ENCODE measurements at regions not wholly inside any gene's neighbourhood (a gene's known extent, or its start where the extent isn't known, plus 50 kb on each side); places are given as distances from the start of the nearest gene placed in this dataset.
"Not testable (repeated sequence)": the region's sequence is repeated elsewhere in the genome, so short reads cannot be mapped to it uniquely, and the experiment has no call there.

DNA sequence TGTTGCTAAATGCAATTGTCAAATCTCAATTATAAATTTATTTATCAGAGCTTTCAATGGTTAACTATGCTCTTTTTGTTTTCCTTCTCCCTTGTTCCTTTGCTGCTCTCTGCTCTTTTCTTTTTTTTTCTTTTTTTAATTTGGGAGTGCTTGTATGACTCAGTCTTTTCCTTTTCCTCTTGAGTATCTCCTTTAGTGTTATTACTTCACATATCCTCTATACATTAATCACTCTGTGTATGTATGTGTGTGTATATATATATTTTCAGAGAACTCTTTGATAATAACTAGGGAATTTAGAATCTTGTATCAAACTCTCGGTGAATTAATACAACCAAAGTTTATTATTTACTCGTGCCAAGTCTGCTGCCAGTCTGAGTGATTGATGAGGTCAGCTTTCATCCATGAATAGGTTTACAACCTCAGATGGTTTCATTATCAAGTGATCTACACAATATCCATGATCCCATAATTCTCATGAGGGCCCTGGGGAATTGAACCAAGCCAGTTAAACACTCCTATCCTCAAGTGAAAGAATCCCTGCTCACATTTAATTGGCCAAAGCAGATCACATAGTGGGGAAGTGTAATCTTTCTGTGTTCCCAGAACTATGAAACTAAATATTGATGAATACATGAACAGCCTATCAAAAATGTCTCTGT, 743.4 kb upstream of the CNTN5 start:
- DNase-seq = no peak

DNA sequence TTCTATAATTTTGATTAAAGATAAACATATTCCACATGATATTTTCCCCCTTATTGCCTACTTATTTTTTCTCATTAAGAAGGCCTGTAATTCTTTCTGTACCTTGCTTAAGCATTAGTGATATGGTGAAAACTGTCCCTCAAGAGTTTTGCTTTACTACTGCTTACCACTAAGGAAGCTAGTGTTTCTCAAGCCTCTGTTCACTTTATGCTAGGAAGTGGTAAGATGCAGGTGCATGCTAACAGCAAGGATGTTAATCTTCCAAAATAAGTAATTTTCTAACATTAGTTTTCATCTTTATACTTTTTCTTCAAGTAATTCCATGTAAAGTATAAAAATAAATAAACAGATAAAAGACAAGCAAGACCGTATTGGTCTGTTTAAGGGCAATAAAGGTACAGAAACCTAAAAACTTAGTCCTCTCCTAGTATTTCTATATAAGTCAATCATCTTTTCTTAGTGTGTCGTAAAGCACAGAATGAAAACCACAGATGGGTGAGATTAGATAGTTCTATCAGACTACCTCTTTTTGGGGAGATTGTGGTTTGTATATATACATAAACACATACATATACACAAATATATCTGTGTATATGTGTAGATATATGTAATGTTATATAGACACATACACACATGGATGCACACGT, 731.0 kb upstream of the CNTN5 start:
- no peak for DNase-seq

DNA sequence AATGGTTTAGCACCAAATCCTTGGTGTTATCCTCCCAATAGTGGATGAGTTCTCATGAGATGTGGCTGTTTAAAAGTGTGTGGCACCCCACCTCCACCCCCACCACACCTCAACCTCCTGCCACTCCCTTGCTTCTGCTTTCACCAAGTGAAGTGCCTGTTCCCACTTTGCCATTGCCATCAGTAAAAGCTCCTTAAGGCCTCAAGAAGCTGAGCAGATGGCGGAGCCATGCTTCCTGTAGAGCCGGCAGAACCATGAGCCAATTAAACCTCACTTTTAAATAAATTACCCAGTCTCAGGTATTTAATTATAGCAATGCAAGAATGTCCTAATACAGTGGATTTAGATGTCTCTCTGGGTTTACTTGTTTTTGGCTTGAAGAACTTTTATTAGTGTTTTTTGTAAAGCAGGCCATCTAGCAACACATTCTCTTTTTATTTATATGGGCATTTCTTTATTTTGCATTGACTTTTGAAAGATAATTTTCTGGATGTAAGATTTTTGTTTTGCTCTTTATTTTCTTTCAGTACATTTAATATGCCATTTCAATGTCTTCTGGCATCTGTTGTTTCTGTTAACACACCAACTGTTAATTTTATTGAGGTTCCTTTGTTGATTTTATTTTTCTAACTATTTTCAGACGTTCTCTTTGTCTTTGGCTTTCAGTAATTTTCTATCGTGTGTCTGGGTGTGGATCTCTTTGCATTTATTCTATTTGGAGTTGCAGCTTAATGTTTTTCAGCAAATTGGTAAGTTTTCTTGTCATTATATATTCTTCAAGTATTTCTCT, 724.5 kb upstream of the CNTN5 start:
- DNase-seq = no peak

DNA sequence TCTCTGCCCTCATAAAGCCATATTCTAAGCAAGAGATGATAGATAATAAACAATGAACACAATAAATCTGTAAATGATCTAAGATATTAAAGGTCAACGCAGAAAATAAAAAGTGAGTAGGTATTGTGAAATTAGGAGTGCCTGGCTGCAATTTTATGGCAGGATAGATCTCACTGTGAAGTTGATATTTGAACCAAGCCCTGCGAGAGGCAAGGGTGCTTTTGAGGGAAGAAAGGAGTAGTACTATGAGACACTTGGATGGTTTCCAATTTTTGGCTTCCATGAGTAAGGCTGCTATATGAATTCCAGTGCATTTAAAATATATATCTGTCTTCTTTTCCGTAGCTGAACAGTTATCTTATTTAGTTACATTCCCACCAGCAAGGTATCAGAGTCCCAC, 720.0 kb upstream of the CNTN5 start:
- no peak for DNase-seq

DNA sequence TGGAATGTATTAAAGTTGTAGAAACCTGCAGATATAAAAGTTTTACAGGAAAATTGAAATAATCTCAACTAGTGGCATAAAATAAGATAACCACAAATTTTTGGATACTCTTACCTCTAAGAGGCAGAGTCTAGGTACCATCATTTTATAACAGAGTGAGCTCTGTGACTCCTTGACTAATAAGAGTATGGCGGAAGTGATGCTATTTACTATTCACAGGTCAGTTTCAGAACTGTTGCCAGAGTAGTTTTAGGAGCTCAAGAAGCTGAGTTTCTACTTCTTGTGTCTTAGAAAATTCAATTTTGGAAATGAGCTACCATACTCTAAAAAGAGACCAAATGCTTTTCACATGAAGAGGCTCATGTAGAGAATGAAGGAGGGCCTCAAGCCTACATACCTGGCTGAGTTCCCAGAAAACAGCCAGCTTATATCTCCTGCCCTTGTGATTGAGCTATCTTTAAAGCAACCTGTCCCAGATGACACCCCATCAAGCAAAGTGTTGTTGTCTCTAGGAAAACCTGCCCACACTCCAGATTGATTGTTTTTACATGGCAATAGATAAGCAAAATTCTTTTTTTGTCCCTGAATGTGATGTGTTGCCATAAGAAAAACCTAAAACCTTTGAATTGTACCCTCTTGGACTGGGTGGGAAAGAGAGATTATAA, 712.8 kb upstream of the CNTN5 start:
- no peak for DNase-seq

DNA sequence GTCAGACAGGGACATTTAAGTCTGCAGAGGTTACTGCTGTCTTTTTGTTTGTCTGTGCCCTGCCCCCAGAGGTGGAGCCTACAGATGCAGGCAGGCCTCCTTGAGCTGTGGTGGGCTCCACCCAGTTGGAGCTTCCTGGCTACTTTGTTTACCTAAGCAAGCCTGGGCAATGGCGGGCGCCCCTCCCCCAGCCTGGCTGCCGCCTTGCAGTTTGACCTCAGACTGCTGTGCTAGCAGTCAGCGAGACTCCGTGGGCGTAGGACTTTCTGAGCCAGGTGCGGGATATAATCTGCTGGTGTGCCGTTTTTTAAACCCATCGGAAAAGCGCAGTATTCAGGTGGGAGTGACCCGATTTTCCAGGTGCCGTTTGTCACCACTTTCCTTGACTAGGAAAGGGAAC, 690.4 kb upstream of the CNTN5 start:
- not testable (repeated sequence) for DNase-seq

DNA sequence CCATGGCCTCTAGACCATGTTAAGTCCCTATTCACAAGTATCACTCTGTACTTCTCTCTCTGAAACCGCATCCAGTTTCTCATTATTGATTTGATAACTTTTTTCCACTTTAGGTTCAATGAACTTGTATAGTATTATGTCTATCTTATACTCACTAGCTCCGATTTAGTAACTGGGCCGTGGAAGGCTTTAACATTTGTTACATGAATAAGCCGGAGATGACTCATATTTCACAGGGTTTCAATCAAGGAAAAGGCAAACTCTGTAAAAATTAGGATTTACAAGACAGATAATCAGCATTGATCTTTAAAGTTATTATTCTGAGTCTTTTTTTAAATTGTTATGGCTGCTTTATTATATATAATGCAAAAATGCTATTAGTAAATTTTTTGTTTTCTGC, 662.2 kb upstream of the CNTN5 start:
- DNase-seq = no peak

DNA sequence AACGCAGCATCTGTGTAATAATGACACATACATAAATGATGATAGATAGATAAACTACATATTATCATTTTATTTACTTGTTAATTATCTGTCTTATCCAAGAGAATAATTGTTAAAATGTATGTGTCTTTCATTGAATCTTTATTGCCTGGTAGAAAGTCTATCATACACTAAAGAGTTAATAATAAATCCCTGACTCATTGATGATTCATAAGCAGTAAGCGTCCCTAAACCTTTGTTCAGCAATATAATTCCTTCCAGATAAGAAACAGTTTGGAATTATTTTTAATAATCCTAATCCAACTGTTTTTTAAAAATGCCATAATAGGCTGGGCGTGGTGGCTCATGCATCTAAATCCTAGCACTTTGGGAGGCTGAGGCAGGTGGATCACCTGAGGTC, 655.6 kb upstream of the CNTN5 start:
- DNase-seq = no peak

DNA sequence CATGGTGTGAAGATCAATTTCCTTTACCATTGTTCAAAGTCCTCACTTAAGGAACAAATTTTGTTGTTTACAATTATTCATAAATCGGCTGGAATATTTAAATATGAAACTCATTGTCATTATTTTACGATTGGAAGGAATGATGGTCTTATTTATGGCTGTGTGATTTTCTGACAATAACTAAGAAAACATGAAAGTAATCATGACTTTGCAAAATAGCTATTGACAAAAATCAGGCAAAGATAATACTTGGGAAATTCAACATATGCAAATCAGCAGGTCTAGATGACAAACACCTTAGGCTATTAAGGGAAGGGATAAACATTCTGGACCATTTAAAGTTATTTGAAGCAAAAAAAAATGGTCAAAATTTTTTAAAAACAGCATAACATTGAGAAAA, 654.8 kb upstream of the CNTN5 start:
- no peak for DNase-seq

DNA sequence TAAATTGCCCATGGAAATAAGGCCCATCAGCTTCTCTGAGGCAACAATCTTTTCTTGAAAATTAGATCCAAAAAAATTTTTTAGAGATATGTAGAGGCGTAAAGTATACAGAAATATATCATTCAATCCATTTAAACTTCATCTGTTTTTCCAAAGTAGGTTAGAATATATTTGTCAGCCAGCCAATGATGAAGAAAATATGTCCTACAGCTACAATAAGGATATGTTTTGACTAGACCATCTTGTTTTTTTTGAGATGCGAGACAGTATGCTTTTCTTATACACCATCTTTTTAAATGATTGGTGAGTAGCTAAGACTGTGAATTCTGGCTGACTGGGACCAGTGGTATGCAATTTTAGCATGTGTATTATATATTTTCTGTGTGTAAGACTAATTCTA, 630.4 kb upstream of the CNTN5 start:
- no peak for DNase-seq

DNA sequence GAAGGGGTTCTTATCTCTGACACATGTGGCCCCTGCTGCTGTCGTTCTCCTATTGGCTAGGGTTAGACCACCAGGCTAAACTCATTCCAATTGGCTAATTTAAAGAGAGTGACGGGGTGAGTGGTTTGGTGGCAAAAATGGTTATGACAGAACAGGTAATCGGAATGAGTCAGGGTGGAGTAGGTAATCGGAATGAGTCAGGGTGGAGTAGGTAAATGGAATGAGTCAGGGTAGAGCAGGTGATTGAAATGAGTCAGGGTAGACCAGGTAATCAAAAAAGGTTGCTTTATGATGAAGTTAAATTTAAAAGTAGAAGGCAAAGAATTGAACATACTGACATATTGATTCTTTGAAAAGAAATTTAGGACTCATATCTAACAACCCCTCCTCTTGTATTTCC, 626.2 kb upstream of the CNTN5 start:
- not testable (repeated sequence) for DNase-seq

DNA sequence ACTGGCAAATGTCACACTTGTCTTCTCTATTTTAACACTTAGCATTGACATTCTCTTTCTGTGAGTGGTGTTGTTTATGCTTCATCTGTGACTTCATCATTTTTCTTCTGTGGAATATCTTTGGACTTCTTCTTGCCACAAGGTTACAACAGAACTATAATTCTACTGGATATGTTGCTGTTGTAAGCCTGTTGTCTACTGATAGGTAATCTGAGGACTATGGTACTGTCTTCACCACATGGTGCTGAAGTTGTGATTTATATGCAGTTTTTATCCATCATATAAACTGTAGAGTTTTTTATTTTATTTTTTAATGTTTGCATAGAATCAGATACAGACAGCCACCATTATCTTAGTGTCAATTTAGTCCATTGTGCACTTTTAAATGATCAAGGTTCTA, 622.2 kb upstream of the CNTN5 start:
- DNase-seq = no peak

DNA sequence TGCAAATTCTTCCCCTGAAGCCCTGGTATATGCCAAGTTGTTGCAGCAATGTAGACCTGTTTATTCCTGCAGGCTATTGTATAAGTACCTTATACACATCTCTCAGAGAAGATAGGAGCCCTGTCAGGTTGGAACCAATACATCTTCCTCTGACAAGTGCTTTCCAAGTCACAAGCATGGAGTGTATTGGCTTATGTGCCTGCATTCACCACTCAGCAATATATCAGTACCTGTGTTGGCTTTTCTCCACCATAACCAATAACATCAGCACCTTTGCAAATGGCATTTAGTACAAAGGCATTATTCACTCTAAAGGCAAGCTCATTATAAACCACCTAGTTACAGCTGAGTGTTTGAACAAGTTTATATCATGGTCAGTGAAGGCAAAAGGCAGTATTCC, 611.7 kb upstream of the CNTN5 start:
- DNase-seq = no peak

DNA sequence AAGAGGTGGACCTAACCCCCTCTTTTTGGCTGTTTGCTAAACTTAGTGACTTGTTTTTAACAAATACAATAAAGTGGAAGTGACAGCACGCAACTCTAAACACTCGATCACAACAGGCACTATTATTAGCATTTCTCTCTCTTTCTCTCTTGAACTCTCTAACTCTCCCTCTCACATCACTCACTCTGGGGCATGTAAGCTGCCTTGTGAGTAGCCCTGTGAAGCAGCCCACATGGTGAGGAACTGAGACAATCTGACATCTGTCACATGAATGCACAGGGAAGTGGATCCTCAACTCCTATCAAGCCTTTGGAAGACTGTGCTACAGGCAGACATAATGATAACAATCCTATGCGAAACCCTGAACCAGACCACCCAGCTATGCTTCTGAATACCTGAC, 609.0 kb upstream of the CNTN5 start:
- DNase-seq = no peak

DNA sequence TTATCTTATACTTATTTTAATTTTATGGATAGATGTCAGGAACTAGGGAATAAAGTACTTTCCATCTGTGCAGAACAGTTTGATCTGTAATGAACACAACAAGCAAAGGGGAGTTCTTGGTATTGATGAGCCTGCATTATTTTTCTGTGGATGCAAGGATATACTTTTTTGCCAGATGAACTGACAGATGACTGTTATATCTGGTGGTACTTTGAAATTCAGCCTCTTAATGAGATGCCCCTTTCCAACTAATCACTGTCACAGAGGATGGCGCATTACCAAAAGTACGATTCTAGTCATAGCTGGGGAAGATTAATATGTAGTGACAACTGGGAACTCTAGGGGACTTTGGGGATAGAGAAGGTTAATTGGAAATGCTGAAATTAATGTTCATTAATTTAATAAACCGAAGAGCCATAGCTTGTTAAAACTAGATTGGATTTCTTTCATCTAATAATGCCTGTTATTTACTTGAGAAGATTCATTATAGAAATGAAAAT, 603.4 kb upstream of the CNTN5 start:
- no peak for DNase-seq

DNA sequence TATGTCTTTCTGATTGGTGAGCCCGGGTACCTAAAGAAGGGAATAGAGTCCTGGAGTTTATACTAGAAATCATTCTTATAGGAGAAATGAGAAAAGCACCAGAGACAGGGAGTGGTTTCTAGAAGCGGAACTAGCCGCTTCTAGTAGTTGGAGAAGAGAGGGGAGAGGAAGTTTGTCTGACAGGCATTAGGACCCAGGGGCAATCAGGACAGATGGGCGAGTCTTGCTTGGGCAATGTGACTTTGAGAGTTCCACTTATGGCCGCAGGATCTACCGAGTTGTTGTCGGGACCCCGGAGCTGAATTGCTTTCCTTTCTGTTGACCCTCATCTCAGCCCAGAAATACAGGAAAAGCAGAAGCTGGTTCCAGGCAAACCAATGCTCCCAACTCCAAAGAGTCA, 596.8 kb upstream of the CNTN5 start:
- no peak for DNase-seq

DNA sequence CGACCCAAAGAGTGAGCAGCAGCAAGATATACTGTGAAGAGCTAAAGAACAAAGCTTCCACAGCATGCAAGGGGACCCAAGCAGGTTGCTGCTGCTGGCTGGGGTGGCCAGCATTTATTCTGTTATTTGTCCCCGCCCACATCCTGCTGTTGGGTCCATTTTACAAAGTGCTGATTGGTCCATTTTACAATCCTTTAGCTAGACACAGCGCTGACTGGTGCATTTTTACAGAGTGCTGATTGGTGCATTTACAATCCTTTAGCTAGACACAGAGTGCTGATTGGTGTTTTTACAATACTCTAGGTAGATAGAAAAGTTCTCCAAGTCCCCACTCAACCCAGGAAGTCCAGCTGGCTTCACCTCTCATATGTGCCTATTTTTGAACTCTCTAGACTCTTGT, 596.0 kb upstream of the CNTN5 start:
- not testable (repeated sequence) for DNase-seq

DNA sequence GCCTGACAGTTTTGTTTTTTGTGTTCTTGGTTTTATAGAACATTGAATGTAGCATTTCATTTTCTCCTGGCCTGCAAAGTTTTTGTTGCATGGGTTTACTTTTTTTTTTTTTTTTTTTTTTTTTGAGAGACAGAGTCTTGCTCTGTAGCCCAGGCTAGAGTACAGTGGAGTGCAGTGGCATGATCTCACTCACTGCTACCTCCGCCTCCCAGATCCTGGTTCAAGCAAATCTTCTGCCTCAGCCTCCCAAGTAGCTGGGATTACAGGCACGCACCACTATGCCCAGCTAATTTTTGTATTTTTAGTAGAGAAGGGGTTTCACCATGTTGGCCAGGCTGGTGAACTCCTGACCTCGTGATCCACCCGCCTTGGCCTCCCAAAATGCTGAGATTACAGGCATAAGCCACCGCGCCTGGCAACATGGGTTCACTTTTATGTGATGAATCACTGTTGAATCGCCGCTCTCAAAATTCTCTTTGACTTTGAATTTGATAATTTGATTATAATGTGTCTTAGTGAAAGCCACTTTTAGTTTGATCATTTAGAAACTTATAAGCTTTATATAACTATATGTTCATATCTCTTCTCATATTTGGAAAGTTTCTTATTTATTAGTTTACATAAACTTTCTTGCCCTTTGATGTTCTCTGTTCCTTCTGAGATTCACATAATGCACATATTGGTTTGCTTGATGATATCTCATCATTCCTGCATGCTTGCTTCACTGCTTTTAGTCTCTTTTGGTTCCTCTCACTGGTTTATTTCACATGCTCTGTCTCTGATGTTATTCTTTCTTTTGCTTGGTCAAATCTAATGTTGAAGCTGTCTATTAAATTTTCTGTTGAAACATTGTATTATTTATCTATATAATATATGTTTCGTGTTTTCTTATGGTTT, 589.0 kb upstream of the CNTN5 start:
- DNase-seq = no peak

DNA sequence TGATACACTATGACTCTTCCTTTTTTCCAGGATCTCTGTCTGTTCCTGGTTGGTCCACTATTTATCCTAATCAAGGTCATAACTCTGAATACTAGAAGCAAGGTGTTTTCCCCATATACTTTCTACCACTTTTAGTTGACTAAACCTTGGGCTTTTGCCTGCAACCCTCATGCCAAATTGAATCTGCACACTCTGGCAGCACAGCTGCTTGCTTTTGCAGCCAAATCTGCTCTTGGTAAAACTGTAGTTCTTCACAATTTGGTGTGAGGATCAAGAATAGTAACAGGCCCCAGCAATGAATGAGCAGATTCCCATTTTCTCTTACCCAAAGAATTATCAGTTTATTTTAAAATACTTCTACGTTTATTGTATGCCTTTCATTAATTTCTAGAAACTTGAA, 586.5 kb upstream of the CNTN5 start:
- no peak for DNase-seq

DNA sequence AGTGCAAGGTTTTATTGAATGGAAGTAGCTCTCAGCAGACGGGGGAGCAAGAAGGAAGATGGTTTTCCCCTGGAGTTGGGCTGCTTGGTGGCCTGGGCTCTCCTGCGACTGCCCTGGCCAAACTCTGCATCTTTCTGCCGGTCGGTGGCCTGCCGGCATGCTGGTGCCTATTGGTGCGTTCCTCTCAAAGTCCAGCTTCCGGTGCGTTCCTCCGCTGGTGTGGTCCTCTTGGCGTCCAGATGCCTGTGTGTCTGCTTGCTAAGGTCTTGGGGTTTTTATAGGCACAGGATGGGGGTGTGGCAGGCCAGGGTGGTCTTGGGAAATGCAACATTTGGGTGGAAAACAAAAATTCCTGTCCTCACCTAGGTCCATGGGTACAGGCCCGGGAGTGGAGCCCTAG, 567.4 kb upstream of the CNTN5 start:
- DNase-seq = no peak

DNA sequence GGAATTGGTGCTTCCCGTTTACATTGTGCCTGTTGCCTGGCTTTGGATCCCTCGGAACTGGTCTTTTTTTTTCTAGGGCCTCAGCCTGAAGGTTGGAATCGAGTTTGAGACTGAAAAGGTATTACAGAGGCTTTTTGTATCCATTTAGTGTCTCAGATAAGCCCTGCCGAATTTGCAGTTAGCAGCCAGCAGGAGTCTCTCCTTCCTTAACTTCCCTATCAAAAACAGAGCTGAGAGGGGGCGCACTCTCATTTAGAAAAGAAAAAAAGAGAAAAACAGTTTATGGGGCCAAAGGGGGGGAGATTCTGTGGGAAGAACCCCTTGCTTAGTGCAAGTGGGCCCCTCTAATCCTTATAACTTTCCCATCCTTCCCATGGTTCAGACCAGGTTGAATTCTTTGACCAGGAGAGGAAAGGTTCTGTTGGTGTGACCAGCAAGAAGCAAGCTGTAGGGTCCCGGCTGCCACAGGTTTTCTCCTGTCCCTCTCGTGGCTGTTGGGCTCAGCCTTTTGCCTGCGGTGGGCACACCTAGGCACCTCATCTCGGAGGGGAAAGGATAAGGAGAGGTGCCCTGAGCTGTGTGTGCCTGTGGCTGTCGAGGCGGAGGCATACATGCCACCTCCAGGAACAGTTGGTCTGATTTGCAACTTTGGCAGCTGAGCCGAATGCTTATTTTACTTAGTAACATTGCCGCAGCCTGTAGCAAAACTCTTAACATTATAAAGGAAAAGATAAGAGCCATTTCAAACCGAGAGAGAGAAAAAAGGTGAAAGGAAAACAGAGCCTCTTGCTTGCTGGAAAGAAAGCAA, 565.0 kb upstream of the CNTN5 start:
- DNase-seq = no peak

DNA sequence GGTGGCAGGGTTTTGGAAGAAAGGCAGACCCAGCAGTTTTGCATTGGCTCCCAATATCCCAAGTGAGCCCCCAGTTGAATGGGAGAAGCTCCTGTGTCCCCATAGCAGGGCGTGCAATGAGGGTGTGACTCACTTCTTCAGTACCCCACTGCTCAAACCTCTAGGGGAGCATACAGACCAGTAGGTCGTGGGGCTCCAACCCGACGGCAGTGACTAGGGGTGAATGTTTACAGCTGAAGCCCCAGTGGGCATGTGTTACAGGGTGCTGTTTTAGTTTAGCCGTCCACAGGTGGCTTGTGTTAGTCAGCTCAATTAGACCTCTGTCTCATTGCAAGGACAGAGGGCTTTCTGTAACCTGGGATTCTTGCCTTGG, 564.5 kb upstream of the CNTN5 start:
- DNase-seq = no peak

Data from KG1 (cell line).